Gastroesophageal sphincter (tissue), 4 donors: ENCODE measurements at regions not wholly inside any gene's neighbourhood (a gene's known extent, or its start where the extent isn't known, plus 50 kb on each side); places are given as distances from the start of the nearest gene placed in this dataset.

Experiments
- ATAC-seq: fragments of 150-250 bp; one replicate; pipeline ENCODE4 v1.9.1; 2016; ENCODE audit warnings: mild to moderate bottlenecking, moderate library complexity
- H3K27ac ChIP-seq, 4 donors: fragments of 200-600 bp; sonication (generic) in 3 of 4; 1 replicate in 3 of 4; 2 replicates in 1 of 4; pipeline ENCODE4 v1.5.1; 2016 to 2019
- H3K27me3 ChIP-seq: fragments of 200-600 bp; sonication (generic); one replicate; pipeline ENCODE4 v1.5.1; 2019
- H3K36me3 ChIP-seq, 2 donors: fragments of 200-600 bp; sonication (generic); one replicate each; pipeline ENCODE4 v1.5.1; 2019; ENCODE audit warnings: control low read depth in 1 of 2
- H3K4me1 ChIP-seq, 3 donors: fragments of 200-600 bp; sonication (generic); 1 replicate in 2 of 3; 2 replicates in 1 of 3; pipeline ENCODE4 v1.5.1; 2016 to 2019; ENCODE audit warnings: control low read depth in 2 of 3
- H3K4me3 ChIP-seq, 2 donors: fragments of 200-600 bp; sonication (generic); one replicate each; pipeline ENCODE4 v1.5.1; 2019; ENCODE audit warnings: mild to moderate bottlenecking in 1 of 2, moderate library complexity in 1 of 2
- H3K9me3 ChIP-seq, 3 donors: fragments of 200-600 bp; sonication (generic); one replicate each; pipeline ENCODE4 v1.5.1; 2017 to 2019; ENCODE audit warnings: control low read depth in 2 of 3
- CTCF ChIP-seq, 4 experiments: fragments of 200-600 bp in 2 of 4; fragments of 450-650 bp in 2 of 4; sonication (generic) in 1 of 4; IDR thresholded peaks; one replicate each; pipeline ENCODE4 v1.5.1; 2017 to 2019; ENCODE audit warnings: antibody characterized with exemption in 4 of 4, mild to moderate bottlenecking in 2 of 4, moderate library complexity in 2 of 4
- EP300 ChIP-seq: sonication (generic); formaldehyde crosslinking; IDR thresholded peaks from one replicate; pipeline ENCODE4 v1.6.1; 2017; ENCODE audit warnings: antibody characterized with exemption, mild to moderate bottlenecking
- POLR2A ChIP-seq, 2 donors: fragments of 450-650 bp; IDR thresholded peaks; one replicate each; pipeline ENCODE4 v1.6.1; 2017; ENCODE audit warnings: antibody characterized with exemption in 2 of 2, mild to moderate bottlenecking in 2 of 2, moderate library complexity in 1 of 2
- POLR2AphosphoS5 ChIP-seq: sonication (generic); formaldehyde crosslinking; IDR thresholded peaks from one replicate; pipeline ENCODE4 v1.6.1; 2017; ENCODE audit warnings: antibody characterized with exemption
- WGBS, 2 donors: methylation state at CpG; one replicate each; pipeline ENCODE4 v1.1.5; 2018; ENCODE audit warnings: low coverage in 1 of 2; 5-methylcytosine and 5-hydroxymethylcytosine counted together

DNA sequence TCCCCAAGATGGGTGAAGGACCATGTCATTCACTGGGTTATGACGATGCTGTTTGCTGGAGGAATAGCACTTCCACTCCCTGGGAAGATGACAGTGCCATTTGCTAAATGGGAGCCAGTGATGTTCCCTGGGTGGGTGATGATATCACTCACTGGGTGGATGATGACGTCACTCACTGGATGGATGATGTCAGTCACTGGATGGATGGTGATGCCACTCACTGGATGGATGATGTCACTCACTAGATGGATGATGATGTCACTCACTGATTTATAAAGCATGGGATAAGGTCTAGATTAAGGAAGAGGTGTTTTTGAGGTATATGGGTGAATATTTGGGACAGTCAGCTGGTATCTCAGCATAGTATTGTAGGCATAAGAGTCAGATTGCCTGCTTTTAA, 457.2 kb downstream of the AJAP1 start:
- no peak for ATAC-seq
- no peaks in the 10 kb centered on the region for H3K9me3 ChIP-seq
- 79% methylated on average over 2 of the region's 2 CpGs; no CpG with 5 or more reads in 1 of the 2 donors for WGBS, 2 donors
- H3K4me1 ChIP-seq, result no peaks in the 10 kb centered on the region
- no peak overlapping the region for H3K27ac ChIP-seq
- peaks cover 41% of the 10 kb centered on the region for H3K27me3 ChIP-seq
- H3K36me3 ChIP-seq, result no peaks in the 10 kb centered on the region
- no peak overlapping the region for H3K4me3 ChIP-seq
- TF ChIP-seq EP300 (no peak), CTCF (IDR thresholded peaks at IDR 0.05) (no peak), POLR2AphosphoS5 (no peak), POLR2A (IDR thresholded peaks at IDR 0.05) (no peak)

- WGBS, 2 donors, result 79 to 82% methylated on average over 8 of the region's 8 CpGs
- peaks cover 41% of the 10 kb centered on the region for H3K27me3 ChIP-seq
- no peaks in the 10 kb centered on the region for H3K36me3 ChIP-seq
- ATAC-seq, result no peak
- H3K4me3 ChIP-seq, result no peak overlapping the region
- no peak for TF ChIP-seq CTCF (IDR thresholded peaks at IDR 0.05)
- no peak overlapping the region for H3K27ac ChIP-seq
- H3K4me1 ChIP-seq, result no peaks in the 10 kb centered on the region
- H3K9me3 ChIP-seq, result no peaks in the 10 kb centered on the region
Measured at GRCh38 chr1:5110508-5110907, 456.1 kb downstream of the AJAP1 start.

GRCh38 chr1:5109633-5110032, 455.2 kb downstream of the AJAP1 start:
- no peak overlapping the region for H3K27ac ChIP-seq
- H3K36me3 ChIP-seq, result no peaks in the 10 kb centered on the region
- peaks cover 41% of the 10 kb centered on the region for H3K27me3 ChIP-seq
- no peaks in the 10 kb centered on the region for H3K4me1 ChIP-seq
- TF ChIP-seq POLR2A (IDR thresholded peaks at IDR 0.05), result no peak
- TF ChIP-seq CTCF (IDR thresholded peaks at IDR 0.05), result no peak
- TF ChIP-seq POLR2AphosphoS5, result no peak
- no peak for TF ChIP-seq EP300
- no peaks in the 10 kb centered on the region for H3K9me3 ChIP-seq
- no peak for ATAC-seq
- WGBS, 2 donors, result 72 to 78% methylated on average over 11 of the region's 11 CpGs
- H3K4me3 ChIP-seq, result no peak overlapping the region

DNA sequence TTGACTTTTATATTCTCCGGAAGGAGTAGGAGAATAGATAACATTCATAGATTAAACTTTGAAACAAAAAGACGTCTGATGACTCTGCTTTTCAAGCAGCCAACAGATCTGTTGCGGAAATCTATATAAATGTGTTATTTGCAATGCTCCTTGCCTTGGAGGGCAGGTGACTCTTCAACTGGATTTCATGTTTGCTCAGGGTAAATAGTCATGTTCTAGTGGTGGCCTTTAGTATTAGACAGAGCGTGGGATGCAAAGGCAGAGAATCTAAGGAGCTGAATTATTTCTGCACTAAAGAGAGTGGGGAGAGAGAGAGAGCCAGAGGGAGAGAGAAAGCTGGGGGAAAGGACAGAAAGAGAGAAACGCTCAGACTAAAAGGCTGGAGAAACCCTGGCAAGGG, 454.3 kb downstream of the AJAP1 start:
- WGBS, 2 donors, result 60 to 73% methylated on average over 4 of the region's 5 CpGs

DNA sequence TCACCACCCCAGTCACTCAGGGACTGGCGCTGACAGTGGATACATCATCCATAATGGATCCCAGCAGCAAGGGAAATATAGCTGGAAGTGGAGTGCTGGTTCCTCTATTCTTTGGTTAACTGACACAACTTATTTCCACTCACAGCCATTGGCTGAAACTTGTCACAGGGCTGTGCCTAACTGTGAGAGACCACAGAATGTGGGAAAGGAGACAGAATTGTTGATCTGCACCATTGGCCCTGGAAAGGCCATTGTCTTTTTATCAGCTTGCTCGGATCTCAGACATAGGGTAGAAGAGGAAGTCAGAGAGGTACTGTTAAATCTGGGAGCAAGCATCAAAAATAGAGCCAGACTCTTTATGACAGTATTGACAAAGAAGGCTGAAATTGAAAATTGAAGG, 451.3 kb downstream of the AJAP1 start:
- TF ChIP-seq POLR2A (IDR thresholded peaks at IDR 0.05) (no peak), EP300 (no peak), CTCF (IDR thresholded peaks at IDR 0.05) (no peak), POLR2AphosphoS5 (no peak)
- 60 to 74% methylated on average over 1 to 2 of the region's 2 CpGs for WGBS, 2 donors

More for the DNA sequence above, 454.3 kb downstream of the AJAP1 start:
- TF ChIP-seq CTCF (IDR thresholded peaks at IDR 0.05) (no peak), POLR2A (IDR thresholded peaks at IDR 0.05) (no peak), POLR2AphosphoS5 (no peak), EP300 (no peak)
- H3K4me3 ChIP-seq, result no peak overlapping the region
- H3K4me1 ChIP-seq, result no peaks in the 10 kb centered on the region
- no peak for ATAC-seq
- no peak overlapping the region for H3K27ac ChIP-seq
- H3K27me3 ChIP-seq, result peaks cover 41% of the 10 kb centered on the region
- no peaks in the 10 kb centered on the region for H3K36me3 ChIP-seq
- no peaks in the 10 kb centered on the region for H3K9me3 ChIP-seq

More for the DNA sequence above, 451.3 kb downstream of the AJAP1 start:
- Histone ChIP-seq H3K9me3 (no peaks in the 10 kb centered on the region), H3K27ac (no peak overlapping the region), H3K36me3 (no peaks in the 10 kb centered on the region), H3K27me3 (peaks cover 26% of the 10 kb centered on the region), H3K4me3 (no peak overlapping the region), H3K4me1 (no peaks in the 10 kb centered on the region)
- ATAC-seq, result no peak
